GM18858 (cell line): ENCODE measurements at regions not wholly inside any gene's neighbourhood (a gene's known extent, or its start where the extent isn't known, plus 50 kb on each side); places are given as distances from the start of the nearest gene placed in this dataset.

Experiments used
- ATAC-seq: cut with Tn5 transposase; IDR thresholded peaks from one replicate; pipeline ENCODE4 v1.9.1; 2021; ENCODE audit not compliant: unreplicated experiment

- ATAC-seq = no peak
These were observed 52.2 kb downstream of the ADRA2C start for GRCh38 chr4:3818371-3818770.

DNA sequence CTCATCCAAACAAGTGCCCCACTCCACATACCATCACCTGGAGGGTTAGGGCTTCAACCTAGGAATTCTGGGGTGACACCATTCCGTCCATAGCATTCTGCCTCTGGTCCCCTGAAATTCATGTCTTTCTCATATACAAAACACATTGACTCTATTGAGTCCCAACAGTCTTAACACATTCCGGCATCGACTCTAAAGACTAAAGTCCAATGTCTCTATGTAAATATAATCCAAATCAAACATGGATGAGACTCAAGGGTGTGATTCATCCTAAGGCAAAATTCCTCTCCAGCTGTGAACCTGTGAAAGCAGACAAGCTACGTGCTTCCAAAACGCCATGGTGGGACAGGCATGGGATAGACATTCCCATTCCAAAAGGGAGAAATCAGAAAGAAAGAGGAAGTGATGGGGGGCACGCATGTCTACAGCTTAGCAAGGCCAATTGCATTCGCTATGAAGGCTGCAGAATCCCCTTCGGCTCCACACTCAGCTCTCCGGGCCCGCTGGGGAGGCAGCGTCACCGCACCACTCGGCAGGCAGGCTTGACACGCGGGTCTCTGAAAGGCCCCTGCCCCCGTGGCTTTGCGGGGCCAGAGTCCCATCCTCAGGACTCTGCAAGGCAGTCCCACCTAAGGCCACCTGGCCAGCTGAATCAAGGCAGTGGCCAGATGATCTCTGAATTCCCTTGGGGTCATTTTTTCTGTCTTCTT is 53.2 kb downstream of the ADRA2C start:
- ATAC-seq = no peak

DNA sequence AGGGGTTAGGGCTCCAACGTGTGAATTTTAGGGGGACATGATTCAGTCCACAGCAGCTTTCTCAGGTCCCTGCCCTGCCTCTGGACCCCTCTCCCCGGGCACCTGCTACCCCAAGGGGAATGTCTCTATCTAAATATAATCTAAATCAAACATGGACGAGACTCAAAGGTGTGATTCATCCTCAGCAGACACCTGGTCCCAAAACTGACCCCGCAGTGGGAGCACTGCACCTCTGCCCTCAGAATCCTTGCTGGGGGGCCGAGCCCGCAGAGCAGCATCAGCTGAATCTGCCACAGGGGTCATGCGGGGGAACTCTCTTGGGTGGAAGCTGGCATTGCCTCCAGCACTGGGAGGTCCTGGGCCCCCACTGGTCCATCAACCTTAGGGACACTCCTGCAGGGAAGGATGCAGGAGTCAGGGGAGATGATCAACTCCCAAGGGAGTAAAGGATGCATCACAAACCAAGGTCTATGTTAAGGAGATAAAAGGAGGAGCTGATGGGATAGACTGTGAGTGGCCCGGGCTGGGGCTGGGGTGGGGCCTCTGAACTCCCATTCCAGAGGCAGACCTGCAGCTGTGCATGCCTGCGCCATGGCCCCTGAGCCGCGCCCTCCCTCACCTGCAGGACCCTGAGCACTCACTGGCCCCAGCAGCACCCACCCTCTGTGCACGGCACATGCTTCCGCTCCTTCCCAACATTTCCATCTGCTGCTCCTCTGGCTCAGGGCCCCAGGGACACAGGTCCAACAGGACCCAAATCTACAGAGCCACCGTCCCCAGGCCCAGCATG is 54.0 kb downstream of the ADRA2C start:
- ATAC-seq = no peak

DNA sequence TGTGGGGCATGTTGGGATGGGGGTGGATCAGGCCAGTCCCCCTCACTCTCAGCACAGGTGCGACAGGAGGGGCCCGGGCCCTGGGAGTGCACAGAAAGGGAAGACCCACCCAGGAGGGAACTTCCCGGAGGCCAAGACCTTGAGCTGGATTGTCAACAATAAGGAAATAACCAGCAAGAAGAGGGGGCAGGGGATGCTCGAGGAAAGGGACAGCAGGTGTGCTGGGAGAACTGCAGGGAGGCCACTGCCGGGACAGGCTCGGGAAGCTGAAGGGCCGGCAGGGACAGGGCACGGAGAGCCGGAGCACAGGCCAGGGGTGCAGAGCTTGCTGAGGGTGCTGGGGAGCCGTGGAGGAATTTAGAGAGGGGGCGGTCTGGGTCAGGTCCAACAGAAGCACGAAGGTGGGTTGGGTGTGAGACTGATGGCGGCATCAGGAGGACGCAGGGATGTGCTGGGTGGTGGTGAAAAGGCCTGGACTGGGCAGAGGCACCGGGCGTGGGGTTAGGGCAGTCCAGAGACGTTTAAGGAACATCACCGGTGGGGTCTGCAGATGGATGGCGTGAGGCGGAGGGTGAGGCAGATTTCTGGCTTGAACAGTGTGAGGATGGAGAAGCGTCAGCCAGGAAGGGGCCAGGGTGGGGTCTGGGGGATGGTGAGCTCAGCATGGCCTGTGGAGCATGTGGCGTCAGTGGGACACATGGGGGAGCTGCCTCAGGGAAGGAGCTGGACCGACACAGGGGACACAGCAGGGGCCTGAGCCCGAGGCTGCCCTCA is 54.8 kb downstream of the ADRA2C start:
- no peak for ATAC-seq

DNA sequence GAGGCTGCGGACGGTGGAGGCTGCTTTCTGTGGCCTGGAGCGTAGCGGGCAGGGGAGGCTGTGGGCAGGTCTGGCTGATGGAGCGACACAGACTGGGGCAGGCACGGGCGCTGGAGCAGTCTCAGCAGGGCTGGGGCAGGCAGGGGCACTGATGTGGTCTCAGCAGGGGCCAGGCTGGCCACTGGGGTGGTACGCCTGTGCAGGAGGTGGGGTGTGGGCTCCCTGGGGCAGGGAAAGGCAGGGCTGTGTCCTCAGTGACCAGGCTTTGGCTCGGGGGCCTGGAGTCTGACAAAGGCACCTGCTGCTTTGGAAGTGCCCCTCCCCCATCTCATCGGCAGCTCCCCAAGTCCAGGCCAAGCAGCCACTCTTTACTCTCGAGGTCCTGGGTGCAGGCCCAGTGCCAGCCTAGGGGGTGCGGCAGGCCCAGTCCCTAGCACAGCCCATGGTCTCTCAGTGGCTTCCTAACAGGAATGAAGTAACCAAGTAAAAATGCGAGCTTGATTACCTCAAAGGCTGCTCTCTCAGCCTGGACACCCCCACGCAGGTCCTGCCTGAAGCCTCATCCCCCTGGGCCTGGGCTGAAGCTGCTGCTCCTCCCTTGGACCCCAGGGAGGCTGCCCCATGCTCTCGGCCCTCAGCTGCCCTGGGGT is 55.5 kb downstream of the ADRA2C start:
- ATAC-seq = no peak

DNA sequence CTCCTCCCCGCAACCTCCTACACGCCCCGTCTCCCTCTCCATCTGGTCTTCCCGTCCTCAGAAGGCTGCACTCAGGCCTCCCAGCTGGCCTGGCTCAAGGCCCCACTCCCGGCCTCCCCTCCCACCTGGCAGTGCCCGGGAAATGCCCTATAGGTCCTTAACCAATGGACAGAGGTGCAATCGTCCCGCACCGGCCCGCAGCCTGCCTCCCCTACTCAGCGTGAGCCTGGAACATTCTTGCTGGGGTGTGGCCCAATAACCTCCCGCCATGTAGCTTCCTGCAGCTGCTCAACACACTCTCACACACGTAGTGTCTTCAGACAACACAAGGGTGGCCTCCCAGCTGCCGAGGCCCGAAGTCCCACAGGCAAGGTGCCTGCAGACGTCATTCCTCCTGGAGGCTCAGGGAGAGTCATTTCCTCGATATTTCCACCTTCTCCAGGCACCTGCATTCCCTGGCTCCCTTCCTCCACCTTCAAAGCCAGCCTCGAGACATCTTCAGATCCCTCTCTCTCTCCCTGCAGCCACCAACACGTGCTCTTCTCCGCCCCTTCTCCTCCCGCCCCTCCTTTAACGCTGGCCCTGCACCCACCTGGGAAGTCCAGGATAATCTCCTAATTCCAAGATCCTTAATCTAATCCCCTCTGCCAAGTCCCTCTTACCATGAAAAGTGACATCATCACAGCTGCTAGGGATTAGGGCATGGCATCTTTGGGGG is 56.2 kb downstream of the ADRA2C start:
- no peak for ATAC-seq

- ATAC-seq = no peak
These were observed 57.5 kb downstream of the ADRA2C start for GRCh38 chr4:3823496-3824341.

- no peak for ATAC-seq
These were observed 58.5 kb downstream of the ADRA2C start for GRCh38 chr4:3824521-3825270.

- no peak for ATAC-seq
These were observed 59.3 kb downstream of the ADRA2C start for GRCh38 chr4:3825530-3825929.

DNA sequence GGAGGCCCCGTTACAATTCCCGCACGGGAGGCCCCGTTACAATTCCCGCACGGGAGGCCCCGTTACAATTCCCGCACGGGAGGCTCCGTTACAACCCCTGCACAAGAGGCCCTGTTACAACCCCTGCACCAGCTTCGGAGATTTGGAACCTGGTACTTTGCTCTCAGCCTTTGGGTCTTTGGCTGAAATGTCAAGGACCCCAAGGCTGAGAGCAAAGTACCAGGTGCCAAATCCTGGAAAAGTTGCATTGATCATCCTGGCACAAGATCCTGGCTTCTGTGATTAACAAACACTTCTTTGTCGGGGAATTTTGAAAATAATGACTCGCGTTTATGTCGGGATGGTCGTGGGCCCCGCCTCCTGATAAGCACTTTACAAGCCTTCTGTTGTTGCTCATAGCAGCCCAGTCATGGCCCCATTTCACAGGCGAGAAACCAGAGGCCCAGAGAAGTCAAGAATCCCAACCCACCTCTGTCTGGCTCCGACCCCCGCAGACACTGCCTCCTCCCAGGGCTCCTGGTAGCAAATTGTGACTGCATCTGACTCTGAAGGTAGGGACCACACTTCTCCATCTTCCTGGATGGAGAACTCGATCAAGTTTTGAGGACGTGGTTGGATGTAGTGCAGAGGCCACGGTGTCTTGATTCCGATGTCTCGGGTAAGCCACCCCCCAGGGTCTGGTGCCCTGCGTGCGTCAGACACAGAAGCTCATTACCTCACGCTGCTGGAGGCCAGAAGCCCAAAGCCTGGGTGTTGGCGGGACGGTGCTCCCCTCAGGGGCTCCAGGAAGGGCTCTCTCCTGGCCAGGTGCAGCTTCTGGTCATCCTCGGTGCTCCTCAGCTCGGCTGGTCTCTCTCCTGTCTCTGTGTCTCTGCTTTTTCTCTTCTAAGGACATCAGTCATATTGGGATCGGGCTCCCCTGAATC is 60.3 kb downstream of the ADRA2C start:
- ATAC-seq = no peak

DNA sequence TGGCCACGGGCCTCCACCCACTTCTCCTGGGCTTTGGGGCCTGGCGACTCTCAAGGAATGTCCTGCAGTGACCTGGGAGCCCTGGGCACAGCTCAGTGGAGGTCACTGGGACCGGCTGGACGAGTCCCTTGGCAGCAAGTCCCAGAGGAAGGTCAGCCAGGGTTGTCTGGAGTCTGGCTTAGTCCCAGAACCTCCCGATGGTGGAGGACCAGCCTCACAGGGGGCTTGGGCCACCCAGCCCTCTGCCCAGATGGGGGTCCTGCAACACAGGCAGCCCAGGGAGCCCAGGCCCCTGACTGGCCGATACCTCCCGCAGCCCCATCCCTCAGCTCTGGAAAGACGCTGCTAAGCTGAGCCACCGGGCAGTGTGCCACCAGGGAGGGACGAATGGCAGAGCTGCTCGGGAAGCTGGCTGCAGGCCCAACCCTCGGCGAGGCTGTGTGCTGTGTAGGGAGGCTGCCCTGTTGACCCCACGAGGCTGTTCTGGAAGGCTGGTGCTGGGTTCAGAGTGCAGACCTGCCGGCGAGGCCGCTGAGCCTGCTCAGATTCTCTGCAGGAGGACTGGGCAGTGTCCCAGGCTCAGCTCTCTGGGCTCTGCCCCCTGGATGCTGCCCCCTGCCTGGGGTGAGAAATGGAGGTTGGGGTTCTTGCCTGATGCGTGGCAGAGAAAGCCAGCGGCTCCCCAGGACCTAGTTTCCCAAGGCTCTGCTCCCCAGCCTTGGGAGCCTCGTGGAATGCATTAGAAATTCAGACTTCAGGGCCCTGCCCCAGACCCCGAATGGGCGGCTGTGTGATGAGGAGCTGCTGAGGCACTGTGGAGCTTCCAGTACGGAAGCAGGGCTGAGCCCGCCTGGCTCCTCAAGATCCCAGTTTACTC is 61.7 kb downstream of the ADRA2C start:
- ATAC-seq = no peak

GRCh38 chr4:3828546-3828945 is 62.4 kb downstream of the ADRA2C start:
- no peak for ATAC-seq

- ATAC-seq = no peak
These were observed 63.2 kb downstream of the ADRA2C start for GRCh38 chr4:3829211-3829955.

- no peak for ATAC-seq
These were observed 64.0 kb downstream of the ADRA2C start for GRCh38 chr4:3829956-3830773.

- no peak for ATAC-seq
These were observed 64.8 kb downstream of the ADRA2C start for GRCh38 chr4:3830774-3831528.
